GM23338 (cell line): ENCODE measurements at regions not wholly inside any gene's neighbourhood (a gene's known extent, or its start where the extent isn't known, plus 50 kb on each side); places are given as distances from the start of the nearest gene placed in this dataset.

Experiments used
- ATAC-seq: fragments of 200-7000 bp; cut with Tn5 transposase; 3 replicates; pipeline ENCODE4 v1.9.1; 2020
- DNase-seq: peaks from one replicate; pipeline ENCODE4 v3.0.0-alpha.2; 2015; ENCODE audit warnings: low spot score
- H2AFZ ChIP-seq: fragments of 200-600 bp; sonication (generic); 2 replicates; pipeline ENCODE4 v1.8.0; 2016; ENCODE audit warnings: antibody characterized with exemption, mild to moderate bottlenecking, moderate library complexity
- H3F3A ChIP-seq: fragments of 200-600 bp; sonication (generic); replicated peaks from 2 replicates; pipeline ENCODE4 v1.8.0; 2017; ENCODE audit warnings: antibody characterized with exemption, mixed run types, low read depth
- H3K27ac ChIP-seq: fragments of 200-600 bp; sonication (generic); 2 replicates; pipeline ENCODE4 v1.6.1; 2016; ENCODE audit warnings: low read depth
- H3K27me3 ChIP-seq: fragments of 200-600 bp; sonication (generic); 2 replicates; pipeline ENCODE4 v1.8.0; 2016; ENCODE audit warnings: mild to moderate bottlenecking, mixed run types, moderate library complexity; ENCODE audit not compliant: insufficient read depth
- H3K36me3 ChIP-seq: fragments of 200-600 bp; sonication (generic); 2 replicates; pipeline ENCODE4 v1.8.0; 2016; ENCODE audit warnings: mild to moderate bottlenecking; ENCODE audit not compliant: insufficient read depth
- H3K4me1 ChIP-seq: fragments of 200-600 bp; sonication (generic); 2 replicates; pipeline ENCODE4 v1.8.0; 2016; ENCODE audit warnings: mild to moderate bottlenecking, moderate library complexity; ENCODE audit not compliant: insufficient read depth
- H3K4me2 ChIP-seq: fragments of 200-600 bp; sonication (generic); 2 replicates; pipeline ENCODE4 v1.7.1; 2017; ENCODE audit warnings: mixed run types
- H3K4me3 ChIP-seq: fragments of 200-600 bp; sonication (generic); 2 replicates; pipeline ENCODE4 v1.6.1; 2016; ENCODE audit warnings: mixed run types
- H3K79me2 ChIP-seq: fragments of 200-600 bp; sonication (generic); replicated peaks from 2 replicates; pipeline ENCODE4 v1.8.0; 2017; ENCODE audit warnings: mild to moderate bottlenecking; ENCODE audit not compliant: insufficient read depth
- H3K9me2 ChIP-seq: fragments of 200-600 bp; sonication (generic); 2 replicates; pipeline ENCODE4 v1.8.0; 2017; ENCODE audit not compliant: insufficient read depth
- H4K20me1 ChIP-seq: fragments of 200-600 bp; sonication (generic); replicated peaks from 2 replicates; pipeline ENCODE4 v1.8.0; 2017; ENCODE audit warnings: mild to moderate bottlenecking; ENCODE audit not compliant: insufficient read depth
- H3K27ac Mint-ChIP-seq: 2 replicates; pipeline ENCODE4 v1.8.0; 2020; ENCODE audit warnings: inconsistent platforms, mild to moderate bottlenecking, moderate library complexity, mixed read lengths
- H3K27me3 Mint-ChIP-seq: 3 replicates; pipeline ENCODE4 v1.8.0; 2022; ENCODE audit warnings: low read depth, mild to moderate bottlenecking, moderate library complexity, mixed read lengths, inconsistent platforms; ENCODE audit not compliant: insufficient read depth, poor library complexity
- H3K36me3 Mint-ChIP-seq: 3 replicates; pipeline ENCODE4 v1.8.0; 2021; ENCODE audit warnings: low read depth, mild to moderate bottlenecking, inconsistent platforms, moderate library complexity, mixed read lengths
- H3K4me1 Mint-ChIP-seq: 3 replicates; pipeline ENCODE4 v1.8.0; 2020; ENCODE audit warnings: mild to moderate bottlenecking, inconsistent platforms, mixed read lengths
- H3K4me3 Mint-ChIP-seq: 3 replicates; pipeline ENCODE4 v1.8.0; 2021; ENCODE audit warnings: moderate library complexity, mild to moderate bottlenecking, inconsistent platforms, mixed read lengths
- H3K9me3 Mint-ChIP-seq: 3 replicates; pipeline ENCODE4 v1.8.0; 2020; ENCODE audit warnings: moderate library complexity, mild to moderate bottlenecking, inconsistent platforms, mixed read lengths
- CREB1 ChIP-seq: fragments of 250-450 bp; sonication (Bioruptor Pico); IDR thresholded peaks from 2 replicates; pipeline ENCODE4 v1.5.0; 2020; ENCODE audit warnings: low read depth, mild to moderate bottlenecking, moderate library complexity
- EZH2 ChIP-seq: fragments of 200-600 bp; sonication (generic); IDR thresholded peaks from one replicate; pipeline ENCODE4 v1.8.0; 2017; ENCODE audit warnings: antibody characterized with exemption, mild to moderate bottlenecking, low read depth; ENCODE audit not compliant: unreplicated experiment
- EZH2phosphoT487 ChIP-seq: fragments of 200-600 bp; sonication (generic); IDR thresholded peaks from one replicate; pipeline ENCODE4 v1.8.1; 2018; ENCODE audit warnings: antibody characterized with exemption; ENCODE audit not compliant: unreplicated experiment
- JUNB ChIP-seq: IDR thresholded peaks from one replicate; pipeline ENCODE4 v1.6.1; 2016; ENCODE audit warnings: antibody characterized with exemption; ENCODE audit not compliant: unreplicated experiment
- NANOG ChIP-seq: IDR thresholded peaks from 2 replicates; pipeline ENCODE4 v1.6.1; 2016; ENCODE audit warnings: antibody characterized with exemption, borderline replicate concordance
- POLR2AphosphoS5 ChIP-seq: IDR thresholded peaks from 2 replicates; pipeline ENCODE4 v1.6.1; 2016; ENCODE audit warnings: antibody characterized with exemption, low read depth
- STAT1 ChIP-seq: IDR thresholded peaks from one replicate; pipeline ENCODE4 v1.6.1; 2016; ENCODE audit warnings: antibody characterized with exemption; ENCODE audit not compliant: unreplicated experiment
- ZNF114 ChIP-seq: fragments of 250-450 bp; sonication (Bioruptor Pico); IDR thresholded peaks from 2 replicates; pipeline ENCODE4 v1.5.0; 2020; ENCODE audit warnings: mild to moderate bottlenecking, moderate library complexity
- TF ChIP-seq, protein P1 (sequence below), 2 experiments: fragments of 200-600 bp in 1 of 2; sonication (generic) in 1 of 2; conservative IDR thresholded peaks; 2 replicates each; pipeline versions ENCODE4 v1.5.1 to v1.6.1; 2016 to 2017; ENCODE audit warnings: antibody characterized with exemption in 2 of 2, low read depth in 2 of 2, mild to moderate bottlenecking in 2 of 2, moderate library complexity in 1 of 2
- TF ChIP-seq, protein P2 (sequence below): IDR thresholded peaks from 2 replicates; pipeline ENCODE4 v1.6.1; 2016; ENCODE audit warnings: antibody characterized with exemption
- TF ChIP-seq, protein P3 (sequence below): IDR thresholded peaks from one replicate; pipeline ENCODE4 v1.6.1; 2018; ENCODE audit warnings: antibody characterized with exemption; ENCODE audit not compliant: unreplicated experiment

DNA sequence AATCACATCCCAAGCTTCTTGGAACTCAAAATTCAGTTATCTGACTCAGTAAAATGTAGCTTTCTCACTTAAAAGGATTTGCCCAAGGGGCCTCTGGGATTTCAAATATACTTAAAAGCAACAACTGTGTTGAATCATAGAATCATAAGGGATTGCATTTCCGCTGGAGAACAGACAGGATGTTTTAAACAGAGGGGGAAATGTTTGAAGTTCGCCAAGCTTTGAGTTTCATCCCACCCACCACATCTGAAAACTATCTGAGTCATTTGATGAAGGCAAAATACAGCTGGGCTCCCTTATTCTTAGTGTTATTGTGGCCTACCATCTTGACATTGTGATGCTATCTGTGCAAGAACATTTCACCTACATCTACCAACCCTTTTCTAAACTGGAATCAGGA lies 73.5 kb downstream of the PPP1R2C start:
- ATAC-seq = no peak
- Histone ChIP-seq H3K4me1 (no peaks in the 10 kb centered on the region), H3K4me3 (no peak overlapping the region), H3K27me3 (no peaks in the 10 kb centered on the region), H3K9me2 (no peaks in the 10 kb centered on the region), H3K27ac (no peak overlapping the region), H2AFZ (no peak overlapping the region), H3K4me2 (no peak overlapping the region), H3K36me3 (no peaks in the 10 kb centered on the region), H3F3A (no peaks in the 10 kb centered on the region), H4K20me1 (no peaks in the 10 kb centered on the region), H3K79me2 (no peaks in the 10 kb centered on the region)
- DNase-seq = no peak
- Mint-ChIP-seq H3K9me3 (no peaks in the 10 kb centered on the region; the same call in 2 of the 3 replicates), H3K4me1 (no peaks in the 10 kb centered on the region), H3K4me3 (no peak overlapping the region), H3K27me3 (no peaks in the 10 kb centered on the region), H3K27ac (no peak overlapping the region), H3K36me3 (no peaks in the 10 kb centered on the region; the same call in 2 of the 3 replicates)
- TF ChIP-seq POLR2AphosphoS5 = no peak
- TF ChIP-seq STAT1 = no peak
- TF ChIP-seq NANOG = no peak
- TF ChIP-seq, protein P1, sequence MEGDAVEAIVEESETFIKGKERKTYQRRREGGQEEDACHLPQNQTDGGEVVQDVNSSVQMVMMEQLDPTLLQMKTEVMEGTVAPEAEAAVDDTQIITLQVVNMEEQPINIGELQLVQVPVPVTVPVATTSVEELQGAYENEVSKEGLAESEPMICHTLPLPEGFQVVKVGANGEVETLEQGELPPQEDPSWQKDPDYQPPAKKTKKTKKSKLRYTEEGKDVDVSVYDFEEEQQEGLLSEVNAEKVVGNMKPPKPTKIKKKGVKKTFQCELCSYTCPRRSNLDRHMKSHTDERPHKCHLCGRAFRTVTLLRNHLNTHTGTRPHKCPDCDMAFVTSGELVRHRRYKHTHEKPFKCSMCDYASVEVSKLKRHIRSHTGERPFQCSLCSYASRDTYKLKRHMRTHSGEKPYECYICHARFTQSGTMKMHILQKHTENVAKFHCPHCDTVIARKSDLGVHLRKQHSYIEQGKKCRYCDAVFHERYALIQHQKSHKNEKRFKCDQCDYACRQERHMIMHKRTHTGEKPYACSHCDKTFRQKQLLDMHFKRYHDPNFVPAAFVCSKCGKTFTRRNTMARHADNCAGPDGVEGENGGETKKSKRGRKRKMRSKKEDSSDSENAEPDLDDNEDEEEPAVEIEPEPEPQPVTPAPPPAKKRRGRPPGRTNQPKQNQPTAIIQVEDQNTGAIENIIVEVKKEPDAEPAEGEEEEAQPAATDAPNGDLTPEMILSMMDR (conservative IDR thresholded peaks at IDR 0.05; ENCODE audit: low read depth in 2 of 2) = no peak
- no peak for TF ChIP-seq EZH2phosphoT487
- TF ChIP-seq, protein P2, sequence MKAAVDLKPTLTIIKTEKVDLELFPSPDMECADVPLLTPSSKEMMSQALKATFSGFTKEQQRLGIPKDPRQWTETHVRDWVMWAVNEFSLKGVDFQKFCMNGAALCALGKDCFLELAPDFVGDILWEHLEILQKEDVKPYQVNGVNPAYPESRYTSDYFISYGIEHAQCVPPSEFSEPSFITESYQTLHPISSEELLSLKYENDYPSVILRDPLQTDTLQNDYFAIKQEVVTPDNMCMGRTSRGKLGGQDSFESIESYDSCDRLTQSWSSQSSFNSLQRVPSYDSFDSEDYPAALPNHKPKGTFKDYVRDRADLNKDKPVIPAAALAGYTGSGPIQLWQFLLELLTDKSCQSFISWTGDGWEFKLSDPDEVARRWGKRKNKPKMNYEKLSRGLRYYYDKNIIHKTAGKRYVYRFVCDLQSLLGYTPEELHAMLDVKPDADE = no peak
- TF ChIP-seq, protein P3, sequence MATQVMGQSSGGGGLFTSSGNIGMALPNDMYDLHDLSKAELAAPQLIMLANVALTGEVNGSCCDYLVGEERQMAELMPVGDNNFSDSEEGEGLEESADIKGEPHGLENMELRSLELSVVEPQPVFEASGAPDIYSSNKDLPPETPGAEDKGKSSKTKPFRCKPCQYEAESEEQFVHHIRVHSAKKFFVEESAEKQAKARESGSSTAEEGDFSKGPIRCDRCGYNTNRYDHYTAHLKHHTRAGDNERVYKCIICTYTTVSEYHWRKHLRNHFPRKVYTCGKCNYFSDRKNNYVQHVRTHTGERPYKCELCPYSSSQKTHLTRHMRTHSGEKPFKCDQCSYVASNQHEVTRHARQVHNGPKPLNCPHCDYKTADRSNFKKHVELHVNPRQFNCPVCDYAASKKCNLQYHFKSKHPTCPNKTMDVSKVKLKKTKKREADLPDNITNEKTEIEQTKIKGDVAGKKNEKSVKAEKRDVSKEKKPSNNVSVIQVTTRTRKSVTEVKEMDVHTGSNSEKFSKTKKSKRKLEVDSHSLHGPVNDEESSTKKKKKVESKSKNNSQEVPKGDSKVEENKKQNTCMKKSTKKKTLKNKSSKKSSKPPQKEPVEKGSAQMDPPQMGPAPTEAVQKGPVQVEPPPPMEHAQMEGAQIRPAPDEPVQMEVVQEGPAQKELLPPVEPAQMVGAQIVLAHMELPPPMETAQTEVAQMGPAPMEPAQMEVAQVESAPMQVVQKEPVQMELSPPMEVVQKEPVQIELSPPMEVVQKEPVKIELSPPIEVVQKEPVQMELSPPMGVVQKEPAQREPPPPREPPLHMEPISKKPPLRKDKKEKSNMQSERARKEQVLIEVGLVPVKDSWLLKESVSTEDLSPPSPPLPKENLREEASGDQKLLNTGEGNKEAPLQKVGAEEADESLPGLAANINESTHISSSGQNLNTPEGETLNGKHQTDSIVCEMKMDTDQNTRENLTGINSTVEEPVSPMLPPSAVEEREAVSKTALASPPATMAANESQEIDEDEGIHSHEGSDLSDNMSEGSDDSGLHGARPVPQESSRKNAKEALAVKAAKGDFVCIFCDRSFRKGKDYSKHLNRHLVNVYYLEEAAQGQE = no peak
- TF ChIP-seq ZNF114 (CRISPR knock-in tag) = no peak
- no peak for TF ChIP-seq EZH2

DNA sequence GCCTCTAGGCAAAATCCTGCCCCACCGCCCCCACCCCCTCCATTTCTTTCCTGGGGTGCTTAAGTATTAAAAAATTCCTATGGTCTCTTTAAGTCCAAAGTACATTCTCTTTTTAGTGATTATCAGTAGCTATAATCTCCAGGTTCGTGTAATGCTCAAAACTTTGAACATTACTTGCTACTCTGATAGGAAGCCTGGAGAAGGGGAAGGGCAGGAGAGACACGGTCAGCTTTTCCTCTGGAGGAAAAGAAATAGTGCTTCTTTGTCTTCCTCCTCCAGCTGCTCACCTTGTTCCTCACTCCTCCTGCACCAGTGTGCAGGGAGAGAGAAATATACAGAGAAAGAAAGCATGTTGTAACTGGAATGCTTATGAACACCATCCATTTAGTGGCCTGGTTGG lies 80.4 kb downstream of the PPP1R2C start:
- Histone ChIP-seq H3K9me2 (no peaks in the 10 kb centered on the region), H3F3A (no peaks in the 10 kb centered on the region), H3K36me3 (no peaks in the 10 kb centered on the region), H2AFZ (no peak overlapping the region), H3K4me1 (no peaks in the 10 kb centered on the region), H3K4me3 (no peak overlapping the region), H4K20me1 (no peaks in the 10 kb centered on the region), H3K27ac (no peak overlapping the region), H3K79me2 (no peaks in the 10 kb centered on the region), H3K27me3 (no peaks in the 10 kb centered on the region), H3K4me2 (no peak overlapping the region)
- no peak for DNase-seq
- no peak for ATAC-seq
- Mint-ChIP-seq H3K4me1 (peaks cover 5% of the 10 kb centered on the region; the same call in 2 of the 3 replicates), H3K36me3 (peaks cover 3% of the 10 kb centered on the region; the same call in 1 of the 3 replicates), H3K27ac (no peak overlapping the region), H3K9me3 (no peaks in the 10 kb centered on the region; the same call in 2 of the 3 replicates), H3K27me3 (peaks cover 2% of the 10 kb centered on the region), H3K4me3 (no peak overlapping the region)
- TF ChIP-seq, protein P2 = no peak
- no peak for TF ChIP-seq ZNF114 (CRISPR knock-in tag)
- no peak for TF ChIP-seq CREB1 (CRISPR knock-in tag)
- no peak for TF ChIP-seq JUNB
- TF ChIP-seq EZH2phosphoT487 = no peak
- no peak for TF ChIP-seq EZH2
- TF ChIP-seq NANOG = no peak
